ENCODE measurements at regions not wholly inside any gene's neighbourhood (a gene's known extent, or its start where the extent isn't known, plus 50 kb on each side); places are given as distances from the start of the nearest gene placed in this dataset.

DNA sequence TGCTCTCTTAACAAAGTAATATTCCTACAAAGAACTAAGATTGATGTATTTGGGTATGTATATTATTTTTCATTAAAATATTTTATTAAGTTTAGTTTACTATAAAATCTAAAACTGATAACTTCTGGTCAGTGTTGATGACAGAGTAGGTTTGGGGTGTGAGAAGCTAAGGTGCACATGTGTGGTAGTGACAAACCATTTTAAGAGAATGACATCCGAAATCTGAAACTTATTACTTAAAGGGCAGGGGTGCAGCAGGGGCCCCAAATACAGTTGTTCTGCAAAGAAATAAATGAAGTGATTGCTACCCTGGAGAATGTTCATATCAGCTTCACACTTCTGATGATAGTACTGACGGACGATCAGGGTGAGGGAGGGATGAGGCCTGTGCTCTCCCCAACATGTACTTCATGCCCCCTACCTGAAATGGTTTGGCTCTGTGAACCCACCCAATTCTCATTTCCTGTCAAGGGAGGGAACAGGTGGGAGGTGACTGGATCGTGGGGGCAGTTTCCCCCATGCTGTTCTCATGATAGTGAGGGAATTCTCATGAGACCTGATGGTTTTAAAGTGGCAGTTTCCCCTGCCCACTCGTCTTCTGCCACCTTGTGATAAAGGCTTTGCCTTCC lies 125.3 kb upstream of the RFX3 start:
- TF ChIP-seq CTCF (conservative IDR thresholded peaks at IDR 0.05; ENCODE audit: low read length) (no peak), EZH2phosphoT487 (IDR thresholded peaks at IDR 0.05; ENCODE audit: borderline replicate concordance) (no peak)
- H3K4me2 ChIP-seq (ENCODE audit: low read depth, low read length, poor library complexity, severe bottlenecking): peak overlapping the region; percentile 76
- no peak overlapping the region for H2AFZ ChIP-seq (ENCODE audit: low read length)

GRCh38 chr9:3648722-3649246 lies 123.0 kb upstream of the RFX3 start:
- TF ChIP-seq CTCF (conservative IDR thresholded peaks at IDR 0.05; ENCODE audit: low read length) (no peak), EZH2phosphoT487 (IDR thresholded peaks at IDR 0.05; ENCODE audit: borderline replicate concordance) (no peak)
- H3K9me2 ChIP-seq (replicated peaks; ENCODE audit: low read depth, low read length): no peaks in the 10 kb centered on the region
- no peaks in the 10 kb centered on the region for H3K79me2 ChIP-seq (ENCODE audit: insufficient read depth, low read length)
- peaks cover 44% of the 10 kb centered on the region for H3K4me1 ChIP-seq (ENCODE audit: insufficient read depth, low read length, poor library complexity, severe bottlenecking)
- peaks cover 12% of the 10 kb centered on the region; the same call in 1 of the 2 replicates for H3F3A ChIP-seq (ENCODE audit: low read depth)
- no peak overlapping the region for H3K9ac ChIP-seq (ENCODE audit: low read depth, low read length, poor library complexity, severe bottlenecking)
- no peaks in the 10 kb centered on the region for H3K9me3 ChIP-seq (ENCODE audit: insufficient read depth, low read depth, low read length)
- H3K36me3 ChIP-seq (ENCODE audit: insufficient read depth, low read length): no peaks in the 10 kb centered on the region
- H3K4me2 ChIP-seq (ENCODE audit: low read depth, low read length, poor library complexity, severe bottlenecking): peak overlapping the region; percentile 8
- H3K27me3 ChIP-seq (ENCODE audit: insufficient read depth, low read length, poor library complexity, severe bottlenecking): no peaks in the 10 kb centered on the region
- no peak overlapping the region for H3K4me3 ChIP-seq (ENCODE audit: low read length, poor library complexity, severe bottlenecking)
- no peak overlapping the region for H2AFZ ChIP-seq (ENCODE audit: low read length)
- no peaks in the 10 kb centered on the region for H4K20me1 ChIP-seq (ENCODE audit: insufficient read depth, low read length, poor library complexity, severe bottlenecking)

More for the DNA sequence above, 125.3 kb upstream of the RFX3 start:
- H3K4me3 ChIP-seq (ENCODE audit: low read length, poor library complexity, severe bottlenecking): peak overlapping the region; percentile 63
- no peaks in the 10 kb centered on the region for H4K20me1 ChIP-seq (ENCODE audit: insufficient read depth, low read length, poor library complexity, severe bottlenecking)
- H3K79me2 ChIP-seq (ENCODE audit: insufficient read depth, low read length): no peaks in the 10 kb centered on the region
- H3K9me3 ChIP-seq (ENCODE audit: insufficient read depth, low read depth, low read length): no peaks in the 10 kb centered on the region
- H3K9me2 ChIP-seq (replicated peaks; ENCODE audit: low read depth, low read length): no peaks in the 10 kb centered on the region
- H3K36me3 ChIP-seq (ENCODE audit: insufficient read depth, low read length): no peaks in the 10 kb centered on the region
- peaks cover 44% of the 10 kb centered on the region for H3K4me1 ChIP-seq (ENCODE audit: insufficient read depth, low read length, poor library complexity, severe bottlenecking)
- peak overlapping the region; percentile 78 for H3K9ac ChIP-seq (ENCODE audit: low read depth, low read length, poor library complexity, severe bottlenecking)
- peaks cover 12% of the 10 kb centered on the region; the same call in 1 of the 2 replicates for H3F3A ChIP-seq (ENCODE audit: low read depth)
- no peaks in the 10 kb centered on the region for H3K27me3 ChIP-seq (ENCODE audit: insufficient read depth, low read length, poor library complexity, severe bottlenecking)

GRCh38 chr9:3648266-3648665 lies 122.5 kb upstream of the RFX3 start:
- Histone ChIP-seq H3K4me3 (ENCODE audit: low read length, poor library complexity, severe bottlenecking) (no peak overlapping the region), H4K20me1 (ENCODE audit: insufficient read depth, low read length, poor library complexity, severe bottlenecking) (no peaks in the 10 kb centered on the region), H3K36me3 (ENCODE audit: insufficient read depth, low read length) (no peaks in the 10 kb centered on the region), H3F3A (ENCODE audit: low read depth) (peaks cover 12% of the 10 kb centered on the region; the same call in 1 of the 2 replicates), H3K27me3 (ENCODE audit: insufficient read depth, low read length, poor library complexity, severe bottlenecking) (no peaks in the 10 kb centered on the region), H3K9me3 (ENCODE audit: insufficient read depth, low read depth, low read length) (no peaks in the 10 kb centered on the region), H3K4me1 (ENCODE audit: insufficient read depth, low read length, poor library complexity, severe bottlenecking) (peaks cover 44% of the 10 kb centered on the region), H3K9ac (ENCODE audit: low read depth, low read length, poor library complexity, severe bottlenecking) (no peak overlapping the region), H2AFZ (ENCODE audit: low read length) (no peak overlapping the region), H3K79me2 (ENCODE audit: insufficient read depth, low read length) (no peaks in the 10 kb centered on the region), H3K4me2 (ENCODE audit: low read depth, low read length, poor library complexity, severe bottlenecking) (peak overlapping the region; percentile 8), H3K9me2 (replicated peaks; ENCODE audit: low read depth, low read length) (no peaks in the 10 kb centered on the region)
- TF ChIP-seq CTCF (conservative IDR thresholded peaks at IDR 0.05; ENCODE audit: low read length) (no peak), EZH2phosphoT487 (IDR thresholded peaks at IDR 0.05; ENCODE audit: borderline replicate concordance) (no peak)

Measured in Loucy (cell line).